Islet precursor cell (in vitro differentiated cells): ENCODE measurements at regions not wholly inside any gene's neighbourhood (a gene's known extent, or its start where the extent isn't known, plus 50 kb on each side); places are given as distances from the start of the nearest gene placed in this dataset.
A peak's percentile ranks its signal among the peaks of the same experiment; 100 is the strongest.

Experiments used
- DNase-seq: peaks from one replicate; pipeline ENCODE4 v3.0.0-alpha.2; 2018

DNA sequence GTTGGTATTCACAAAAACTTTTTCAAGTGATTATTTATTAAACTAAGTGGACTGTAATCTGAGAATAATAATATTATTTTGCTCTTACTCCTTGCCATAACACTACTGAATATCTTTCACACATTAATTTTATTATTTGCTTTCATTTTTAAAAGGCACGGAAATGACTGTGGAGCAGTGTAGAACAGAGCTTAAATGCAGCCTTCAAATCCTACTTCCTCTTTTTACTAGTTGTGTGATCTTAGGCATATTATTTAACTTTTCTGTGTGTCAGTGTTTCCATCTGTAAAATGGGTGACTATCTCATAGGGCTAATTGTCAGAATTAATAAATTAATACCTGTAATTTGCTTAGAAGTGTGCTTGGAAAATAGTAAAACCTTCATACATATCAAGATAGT, 55.5 kb upstream of the SLC8A1 start:
- DNase-seq = no peak

DNA sequence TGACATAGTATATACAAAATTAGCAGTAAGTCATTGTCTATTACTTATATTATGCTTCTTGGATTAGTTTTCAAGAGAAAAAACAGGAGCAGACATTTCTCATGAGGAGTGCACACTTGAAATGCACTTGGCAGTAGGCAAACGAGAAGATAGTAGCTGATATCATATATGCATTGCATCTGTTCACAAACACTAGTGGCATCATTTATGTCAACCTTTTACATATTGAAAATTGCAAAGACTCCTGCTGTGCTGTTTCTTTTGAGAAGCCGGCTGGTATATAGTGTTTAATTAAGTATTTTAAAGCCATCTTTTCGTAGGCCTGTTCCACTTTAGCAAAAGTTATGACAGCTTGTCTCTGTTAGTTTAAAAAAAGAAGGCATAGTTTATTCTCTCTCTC, 58.4 kb upstream of the SLC8A1 start:
- DNase-seq = no peak

DNA sequence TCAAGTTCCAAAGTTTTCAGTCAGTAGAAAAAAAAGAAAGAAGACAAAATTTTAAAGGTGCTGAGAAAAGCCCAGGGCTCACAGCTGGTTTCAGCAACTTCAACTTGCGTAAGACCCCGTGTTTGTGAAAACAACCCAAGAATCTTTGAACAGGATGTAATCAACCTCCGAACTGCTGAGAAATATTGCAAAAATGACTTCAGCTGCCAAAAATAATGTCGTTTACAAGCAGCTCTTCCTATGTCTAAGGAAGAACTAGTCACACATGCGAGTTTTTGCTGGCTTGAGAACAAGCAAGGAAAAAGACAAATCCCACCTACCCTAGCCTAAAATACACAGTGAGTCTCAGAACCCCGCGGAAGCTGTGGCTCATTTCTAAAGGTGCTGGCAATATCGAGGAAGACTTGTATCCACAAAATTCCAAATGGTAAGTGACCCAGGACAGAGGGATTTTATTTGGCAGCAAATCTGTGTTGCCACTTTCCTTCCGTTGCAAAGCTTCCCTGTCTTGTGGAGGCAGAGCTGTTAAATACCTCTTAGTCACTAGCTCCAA, 59.8 kb upstream of the SLC8A1 start:
- DNase-seq = no peak

DNA sequence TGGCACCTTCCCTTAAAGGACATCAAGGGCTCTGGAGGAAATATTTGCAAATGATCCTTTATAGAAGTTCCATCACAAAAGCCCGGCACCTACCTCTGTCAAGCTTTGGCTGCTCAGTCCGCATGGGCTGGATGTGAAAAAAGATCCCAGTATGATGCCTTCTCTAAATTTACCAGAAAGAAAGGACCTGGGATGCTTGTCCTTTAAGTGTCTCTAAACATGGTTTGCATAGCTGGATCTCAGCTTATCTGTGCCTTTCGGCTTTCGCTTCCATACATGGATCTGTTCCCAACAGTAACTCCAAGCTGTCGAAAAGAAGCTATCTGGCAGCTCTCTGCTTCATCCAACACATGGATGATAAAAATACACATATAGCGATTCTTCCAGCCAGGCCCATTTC, 60.4 kb upstream of the SLC8A1 start:
- DNase-seq = no peak

DNA sequence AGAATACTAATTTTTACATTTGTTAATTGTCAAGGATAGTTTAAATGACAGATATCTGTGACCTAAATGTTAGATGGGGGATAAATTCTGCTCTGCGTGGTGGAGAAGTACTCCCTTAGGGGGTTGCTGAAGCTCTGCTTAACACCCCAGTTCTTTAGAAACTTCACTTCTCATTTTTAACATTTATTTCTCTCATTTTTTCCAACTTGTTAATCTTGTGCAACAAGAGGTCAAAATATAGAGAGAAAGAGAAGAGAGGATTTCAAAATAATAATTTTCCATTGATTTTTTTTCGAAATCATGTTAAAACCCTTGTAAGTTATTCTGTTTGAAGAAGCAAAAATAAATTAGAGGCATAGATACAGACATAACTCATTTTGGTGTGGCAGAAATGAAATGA, 61.3 kb upstream of the SLC8A1 start:
- no peak for DNase-seq

DNA sequence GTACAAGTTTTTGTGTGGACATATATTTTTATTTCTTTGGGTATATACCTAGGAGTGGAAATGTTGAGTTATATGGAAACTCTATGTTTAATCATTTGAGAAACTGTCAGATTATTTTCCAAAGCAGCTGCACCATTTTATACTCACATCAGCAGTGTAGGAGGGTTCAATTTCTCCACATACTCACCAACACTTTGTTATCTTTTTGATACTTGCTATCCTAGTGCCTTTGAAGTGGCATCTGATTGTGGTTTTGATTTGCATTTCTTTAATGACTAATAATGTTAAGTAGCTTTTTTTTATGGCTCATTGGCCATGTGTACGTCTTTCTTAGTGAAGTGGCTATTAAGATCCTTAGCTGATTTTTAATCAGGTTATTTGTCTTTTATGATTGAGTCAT, 64.7 kb upstream of the SLC8A1 start:
- DNase-seq = no peak

DNA sequence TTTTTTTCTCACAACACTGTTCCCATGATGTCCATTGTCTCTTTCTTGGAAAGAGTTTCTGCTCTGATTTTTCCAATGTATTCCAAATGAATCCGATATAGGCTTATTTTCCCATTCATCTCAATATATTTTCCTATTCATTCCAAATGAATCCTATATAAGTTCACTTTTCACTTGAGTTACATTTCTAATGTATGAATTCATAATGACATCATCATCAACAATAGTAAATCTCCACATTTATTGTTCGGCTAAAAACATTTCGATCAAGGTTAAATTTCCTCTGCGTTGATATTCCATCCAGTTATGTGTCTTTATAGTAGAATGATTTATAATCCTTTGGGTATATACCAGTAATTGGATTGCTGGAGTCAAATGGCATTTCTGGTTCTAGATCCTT, 76.7 kb upstream of the SLC8A1 start:
- DNase-seq = no peak

DNA sequence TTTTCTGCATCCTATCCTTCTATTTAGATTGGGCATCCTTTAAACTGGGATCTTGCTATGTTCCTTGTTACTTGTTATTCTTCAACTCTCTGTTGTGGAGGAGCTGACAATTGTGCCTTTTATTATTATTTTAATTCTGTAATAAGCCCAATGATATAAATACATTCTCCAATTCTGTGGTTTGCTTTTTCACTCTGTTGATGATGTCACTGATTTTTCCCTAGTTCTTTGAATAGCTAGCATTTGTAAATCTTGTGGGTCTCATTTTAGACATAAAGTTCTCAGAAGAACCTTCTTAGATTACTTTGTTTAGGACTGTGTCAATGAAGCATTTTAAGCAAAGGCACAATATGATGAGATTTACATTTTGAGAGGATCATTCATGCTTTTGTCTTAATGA, 79.5 kb upstream of the SLC8A1 start:
- DNase-seq = no peak

DNA sequence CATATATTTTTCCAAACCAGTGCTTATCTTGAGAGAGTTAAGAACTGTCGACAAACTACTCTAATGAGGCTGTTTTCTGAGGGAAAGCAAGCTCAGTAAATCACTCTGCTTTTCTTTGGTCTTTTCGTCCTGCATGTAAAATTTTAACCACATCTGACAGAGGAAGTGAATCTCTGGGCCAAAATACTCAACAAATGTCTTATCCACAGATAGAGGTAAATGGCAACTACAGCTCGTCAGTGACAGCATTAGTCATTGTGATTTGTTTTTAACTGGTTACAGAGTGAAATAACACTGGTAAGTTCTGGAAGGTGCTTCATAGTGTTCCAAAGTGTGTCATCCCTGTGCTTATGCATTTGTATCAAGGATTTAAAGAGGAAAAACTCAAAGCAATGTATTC, 82.6 kb upstream of the SLC8A1 start:
- DNase-seq = no peak

DNA sequence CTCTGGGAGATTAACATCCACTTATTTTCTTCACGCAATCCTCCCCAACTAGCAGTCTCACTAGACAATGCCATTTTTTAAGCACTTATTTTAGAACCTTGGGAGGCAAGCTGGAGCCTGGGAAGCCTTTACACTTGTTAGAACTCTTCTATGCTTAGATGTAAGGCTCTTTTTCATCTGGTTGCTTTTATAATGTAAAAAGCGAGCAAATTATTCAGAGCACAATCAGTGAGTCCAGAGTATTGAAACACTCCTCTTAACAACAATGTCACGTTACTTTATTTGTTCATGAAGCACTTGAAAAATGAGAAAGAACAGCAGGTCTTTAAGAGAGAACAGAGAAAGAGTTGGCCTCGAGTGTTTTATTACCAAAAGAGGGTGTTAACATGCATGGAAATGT, 84.1 kb upstream of the SLC8A1 start:
- DNase-seq = no peak

DNA sequence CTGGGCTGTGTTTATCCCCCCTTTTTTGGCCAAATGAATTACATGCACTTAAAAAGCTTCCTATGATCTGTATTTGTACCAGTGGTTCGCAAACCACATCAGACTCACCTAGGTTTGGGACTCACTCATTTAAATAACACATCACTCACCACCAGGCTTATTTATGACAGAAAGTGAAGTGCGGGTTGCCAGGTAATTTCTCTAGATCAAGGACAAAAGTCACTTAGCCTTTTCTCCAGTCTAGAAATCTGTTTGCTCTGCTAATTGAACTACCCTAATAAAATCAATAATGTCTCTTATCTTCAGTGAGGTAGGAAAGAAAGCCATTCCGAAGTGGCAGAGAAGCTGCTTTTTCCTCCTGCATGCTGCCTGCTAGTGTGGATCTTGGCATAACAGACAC, 88.1 kb upstream of the SLC8A1 start:
- DNase-seq = no peak

DNA sequence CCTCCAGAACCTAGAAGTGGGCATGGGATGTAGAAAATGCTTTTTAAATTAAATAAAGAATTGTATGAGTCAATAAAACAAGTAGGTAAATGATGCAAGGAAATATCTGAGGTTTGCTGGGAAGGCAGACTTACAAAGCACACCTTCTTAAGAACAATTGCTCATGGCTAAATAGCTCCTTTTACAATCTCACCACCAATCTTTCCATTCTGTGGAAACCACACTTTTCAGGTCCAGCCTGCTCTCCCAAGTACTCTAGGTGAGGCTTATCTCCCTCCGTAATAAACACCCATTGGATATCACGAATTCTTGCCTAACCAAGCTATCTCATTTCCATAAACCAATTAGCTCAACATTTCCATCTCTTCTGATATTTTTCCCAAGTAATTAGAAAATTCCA, 91.5 kb upstream of the SLC8A1 start:
- no peak for DNase-seq

DNA sequence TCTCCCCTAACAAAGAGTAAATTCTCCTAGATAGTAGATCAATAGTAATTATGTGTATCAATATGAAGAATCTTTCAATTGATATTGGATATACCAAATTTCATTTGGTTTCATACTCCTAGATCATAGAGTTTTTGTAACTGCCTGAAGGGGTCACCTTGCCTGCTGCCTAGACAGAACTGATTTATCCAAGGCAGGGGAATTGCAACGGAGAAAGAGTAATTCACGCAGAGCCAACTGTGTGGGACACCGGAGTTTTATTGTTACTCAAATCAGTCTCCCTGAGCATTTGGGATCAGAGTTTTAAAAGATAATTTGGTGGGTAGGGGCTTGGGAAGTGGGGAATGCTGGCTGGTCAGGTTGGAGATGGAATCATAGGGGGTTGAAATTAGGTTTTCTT, 92.2 kb upstream of the SLC8A1 start:
- DNase-seq = no peak

DNA sequence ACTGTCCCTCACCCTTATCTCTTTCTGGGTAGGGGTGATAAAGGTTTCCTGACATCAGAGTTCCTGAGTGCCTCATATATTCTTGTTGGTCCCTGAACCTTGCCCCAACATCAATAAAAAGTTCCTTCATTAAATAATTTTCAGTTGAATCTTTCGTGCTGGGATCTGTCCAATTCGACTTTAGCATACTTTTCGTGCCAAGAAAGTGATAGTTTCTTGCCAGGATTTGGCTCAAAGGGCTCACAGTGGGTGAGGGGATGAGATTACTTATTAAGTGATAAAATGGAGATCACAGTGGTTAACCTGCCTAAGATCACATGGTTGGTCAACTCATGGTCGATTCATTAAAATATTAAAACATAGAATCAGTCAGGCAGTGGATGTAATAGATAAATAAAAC, 93.8 kb upstream of the SLC8A1 start:
- DNase-seq = no peak

DNA sequence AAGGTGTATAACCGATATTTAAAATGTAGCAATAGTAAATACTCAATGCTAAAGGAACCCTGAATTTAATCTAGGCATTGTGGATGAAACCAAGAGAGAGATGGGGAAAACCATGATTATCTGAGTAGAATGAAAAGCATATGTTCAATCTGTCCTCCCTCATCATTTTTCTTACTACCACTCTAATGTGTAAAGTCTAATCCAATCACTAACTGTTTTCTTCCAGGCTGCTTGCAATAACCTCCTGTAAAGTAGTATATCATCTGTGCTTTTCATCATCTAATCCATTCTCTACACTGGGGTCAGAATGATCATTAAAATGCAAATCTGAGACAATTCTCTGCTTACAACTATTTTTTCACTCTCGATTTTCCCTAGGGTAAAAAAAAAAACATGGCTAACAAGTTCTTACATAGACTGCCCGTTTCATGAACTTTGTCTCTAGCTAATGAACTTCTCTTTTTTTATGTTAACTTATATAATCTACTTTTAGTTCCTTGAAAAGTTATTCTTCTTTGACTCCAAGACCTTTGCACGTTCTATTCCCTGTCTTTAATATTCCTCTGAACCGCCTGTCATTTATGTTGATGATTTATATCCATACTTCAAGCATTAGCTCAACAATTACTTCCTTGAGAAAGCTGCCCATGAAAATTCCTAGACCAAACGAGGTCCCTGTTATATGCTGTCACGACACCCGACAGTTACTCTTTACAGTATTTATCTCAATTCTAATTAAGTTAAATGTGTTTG, 94.7 kb upstream of the SLC8A1 start:
- DNase-seq = no peak

DNA sequence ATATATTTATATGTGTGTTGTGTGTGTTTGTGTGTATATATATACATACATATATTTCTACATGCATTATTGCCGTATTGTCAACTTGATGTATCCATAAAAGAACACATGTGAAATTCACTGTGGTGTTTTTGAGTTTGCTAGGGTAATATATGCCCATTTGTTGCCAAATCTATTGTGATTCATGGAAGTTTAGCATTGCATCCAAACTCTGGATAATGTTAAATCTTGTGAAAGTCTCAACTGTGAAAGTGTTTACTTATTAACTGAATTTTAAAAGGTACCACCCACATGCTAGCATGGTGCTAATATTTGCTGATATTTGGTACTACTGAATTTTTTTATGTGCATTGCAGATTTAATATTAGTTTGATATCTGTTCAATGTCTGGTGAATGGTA, 96.6 kb upstream of the SLC8A1 start:
- DNase-seq = no peak

DNA sequence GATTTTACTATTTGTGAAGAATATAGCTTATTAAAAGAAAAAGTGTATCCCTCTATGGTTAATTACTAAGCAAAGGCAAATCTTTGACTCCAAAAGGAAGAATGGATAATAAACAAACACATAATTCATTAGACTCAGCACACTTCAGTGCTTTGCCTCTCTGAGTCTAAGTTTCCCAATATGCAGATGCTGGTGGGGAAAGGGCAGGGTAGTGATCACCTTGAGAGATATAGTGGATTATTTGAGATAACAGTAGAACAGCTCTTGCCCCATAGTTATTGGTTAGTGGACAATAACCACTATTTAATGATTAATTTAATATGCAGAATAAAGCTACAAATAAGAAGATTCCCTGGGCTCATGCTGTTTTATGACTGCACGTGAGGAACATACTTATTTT, 98.2 kb upstream of the SLC8A1 start:
- no peak for DNase-seq

DNA sequence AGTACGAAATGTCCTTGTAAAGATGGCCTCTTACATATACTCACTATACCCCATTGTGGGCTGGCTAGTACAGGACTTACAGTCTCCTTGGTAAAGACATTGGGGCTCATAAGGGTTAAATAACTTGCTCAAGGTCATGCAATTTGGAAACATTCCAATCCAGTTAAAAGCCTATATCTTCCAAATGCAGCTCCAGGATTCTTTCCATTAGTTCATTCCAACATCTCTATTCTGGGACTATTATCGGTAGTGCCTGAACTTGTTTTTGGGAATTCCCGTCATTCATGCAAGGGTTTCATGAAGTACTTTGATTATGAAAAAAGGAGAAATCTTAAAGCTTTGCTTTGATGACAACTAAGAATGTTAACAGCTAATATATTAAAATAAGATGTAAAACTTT, 99.2 kb upstream of the SLC8A1 start:
- no peak for DNase-seq

DNA sequence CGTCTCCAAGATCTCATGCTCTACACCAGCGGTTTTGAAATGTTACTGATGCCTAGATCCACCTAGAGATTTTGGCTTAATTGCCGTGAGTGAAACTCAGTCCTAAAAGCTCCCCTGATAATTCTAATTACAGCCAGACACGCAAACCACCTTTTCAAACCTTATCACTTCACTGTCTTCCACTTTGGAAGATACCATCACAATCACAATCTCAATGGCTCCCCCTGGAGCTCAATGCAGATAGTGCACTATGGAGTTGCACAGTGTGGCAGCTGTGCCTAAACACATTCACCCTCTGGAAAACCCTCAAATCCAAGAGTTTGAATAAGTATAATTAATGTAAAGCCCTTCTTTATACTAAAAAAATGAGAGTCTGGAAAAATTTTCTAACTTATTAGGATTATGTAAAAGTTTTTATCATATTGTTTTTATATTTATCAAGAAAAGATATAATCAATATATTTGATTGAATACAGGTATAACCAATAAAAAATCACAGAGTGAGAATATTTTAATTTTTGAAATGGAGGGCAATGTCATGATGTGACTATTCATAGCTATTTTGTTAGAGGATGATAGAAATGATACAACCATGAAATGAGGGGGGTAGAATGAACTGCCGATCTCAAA, 102.9 kb upstream of the SLC8A1 start:
- peak; percentile 85 for DNase-seq

DNA sequence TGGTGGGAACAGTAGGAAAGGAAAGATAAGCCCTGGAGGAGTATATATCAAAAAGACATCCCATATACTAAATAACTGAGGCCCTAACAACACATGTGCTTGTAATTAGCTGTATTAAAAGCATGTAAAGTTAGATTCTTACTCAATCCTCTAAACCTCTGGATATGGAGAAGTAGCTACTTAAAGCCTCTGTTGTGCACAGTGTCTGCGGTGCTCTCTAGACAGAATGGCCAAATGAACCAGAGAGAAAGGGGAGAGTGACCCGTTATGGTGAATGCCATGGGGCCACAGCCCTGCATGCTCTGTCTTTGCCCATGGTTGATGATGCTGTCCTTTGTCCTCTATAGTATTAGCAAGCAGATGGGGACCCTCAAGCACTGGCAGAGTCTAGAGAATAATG, 104.4 kb upstream of the SLC8A1 start:
- DNase-seq = no peak

DNA sequence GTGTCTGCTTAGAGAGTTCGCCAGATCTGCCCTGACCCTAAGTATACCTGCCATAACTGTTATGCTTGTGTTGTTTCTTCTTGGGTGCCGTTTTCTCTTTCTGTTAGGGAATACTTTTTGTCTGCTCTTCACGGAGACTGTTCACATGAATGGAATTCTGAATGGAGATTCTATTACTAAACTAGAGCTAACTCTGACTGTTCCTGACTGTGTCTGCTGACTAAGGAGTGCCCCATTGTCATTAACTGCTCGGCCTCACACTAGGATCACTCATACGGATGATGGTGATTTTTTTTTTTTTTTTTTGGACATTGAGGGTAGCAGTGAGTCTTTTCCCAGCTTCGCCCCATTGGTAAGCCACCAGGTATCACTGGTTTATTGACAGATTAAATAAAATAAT, 104.8 kb upstream of the SLC8A1 start:
- DNase-seq = no peak

DNA sequence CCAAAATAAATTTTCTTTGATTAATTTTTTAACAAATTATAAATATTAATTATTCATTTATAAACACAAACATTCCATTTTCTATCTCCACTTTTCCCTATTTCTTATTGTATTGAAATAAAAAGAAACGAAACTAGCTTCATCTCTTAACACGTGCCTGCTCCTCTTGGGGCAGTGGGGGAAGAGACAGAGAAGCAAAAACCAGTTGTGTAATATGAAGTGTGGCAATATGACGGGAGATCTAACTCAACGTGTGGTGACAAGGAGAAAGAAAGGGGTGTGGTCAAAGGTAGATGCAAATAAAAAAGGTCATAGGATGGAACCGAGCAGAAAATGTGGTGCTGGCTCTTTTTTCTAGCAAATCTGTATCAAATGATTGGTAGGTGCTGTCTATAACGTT, 106.9 kb upstream of the SLC8A1 start:
- no peak for DNase-seq

DNA sequence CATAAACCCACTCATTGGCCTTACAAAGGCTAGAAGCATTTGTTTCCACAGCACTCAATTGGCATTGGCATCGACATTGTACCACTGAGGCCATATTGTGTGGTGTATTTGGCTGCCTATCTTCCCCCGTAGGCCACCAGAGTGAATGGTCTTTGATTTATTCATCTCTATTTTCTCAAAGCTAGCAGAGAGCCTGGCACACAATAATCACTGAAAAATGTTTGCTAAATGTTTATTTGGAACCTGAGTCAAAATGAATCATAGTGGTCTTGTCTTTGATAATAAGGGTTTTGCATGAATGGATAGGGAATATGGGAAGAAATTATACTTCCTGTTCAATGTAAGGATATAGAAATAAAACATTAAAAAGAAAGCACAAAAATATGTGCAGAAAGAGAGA, 107.3 kb upstream of the SLC8A1 start:
- DNase-seq = no peak

DNA sequence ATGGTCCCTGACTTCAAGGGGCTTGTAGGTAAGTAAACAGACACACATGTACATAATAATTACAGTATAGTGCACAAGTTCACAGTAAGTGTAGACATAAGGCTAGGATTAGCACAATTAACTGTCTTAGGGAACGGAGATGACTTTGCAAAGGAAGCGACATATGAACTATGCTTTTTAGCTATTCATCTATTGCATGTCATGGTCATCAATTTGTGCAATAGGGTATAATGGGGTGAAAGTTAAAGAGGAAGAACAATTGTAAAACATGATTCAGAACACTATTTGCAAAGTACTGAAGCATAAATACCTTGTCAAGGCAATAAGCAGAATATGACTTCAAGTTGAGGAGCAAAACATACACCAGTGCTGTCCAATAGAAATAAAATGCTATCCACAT, 112.3 kb upstream of the SLC8A1 start:
- DNase-seq = no peak

DNA sequence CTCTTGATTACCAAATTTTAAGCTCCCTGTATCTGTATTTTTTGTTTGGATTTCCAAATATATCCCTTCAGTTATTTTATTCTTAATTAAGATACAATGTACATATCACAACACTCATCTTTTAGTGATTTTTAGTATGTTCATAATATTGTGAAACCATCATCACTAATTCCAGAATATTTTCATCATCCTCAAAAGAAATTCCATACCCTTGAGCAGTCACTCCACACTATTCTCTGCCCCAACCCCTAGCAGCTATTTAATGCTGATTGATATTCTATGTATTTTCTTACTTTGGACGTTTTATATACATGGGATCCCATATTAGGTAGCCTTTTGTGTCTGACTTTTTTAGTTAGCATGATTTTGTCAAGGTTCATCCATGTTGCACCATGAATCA, 127.4 kb upstream of the SLC8A1 start:
- DNase-seq = no peak
